Adipocyte (in vitro differentiated cells): ENCODE measurements at regions not wholly inside any gene's neighbourhood (a gene's known extent, or its start where the extent isn't known, plus 50 kb on each side); places are given as distances from the start of the nearest gene placed in this dataset.

Experiments
- DNase-seq: peaks from one replicate; pipeline ENCODE4 v3.0.0-alpha.2; 2015; ENCODE audit warnings: low read depth
- H3K27me3 ChIP-seq: replicated peaks from 2 replicates; pipeline ENCODE4 v1.7.0; 2013; ENCODE audit warnings: mild to moderate bottlenecking, low read length, moderate library complexity; ENCODE audit not compliant: control insufficient read depth, insufficient read depth
- H3K36me3 ChIP-seq: 2 replicates; pipeline ENCODE4 v1.7.0; 2013; ENCODE audit warnings: low read length, mild to moderate bottlenecking, moderate library complexity; ENCODE audit not compliant: control insufficient read depth, insufficient read depth, severe bottlenecking
- H3K4me1 ChIP-seq: 2 replicates; pipeline ENCODE4 v1.7.0; 2013; ENCODE audit warnings: mild to moderate bottlenecking, low read length, moderate library complexity; ENCODE audit not compliant: control insufficient read depth, insufficient read depth
- H3K4me3 ChIP-seq: 2 replicates; pipeline ENCODE4 v1.7.0; 2013; ENCODE audit warnings: mild to moderate bottlenecking, low read length, moderate library complexity
- H3K9ac ChIP-seq: 2 replicates; pipeline ENCODE4 v1.7.0; 2013; ENCODE audit warnings: mild to moderate bottlenecking, low read length, moderate library complexity
- H3K9me3 ChIP-seq: 2 replicates; pipeline ENCODE4 v1.7.0; 2013; ENCODE audit warnings: mild to moderate bottlenecking, low read length, moderate library complexity; ENCODE audit not compliant: control insufficient read depth

DNA sequence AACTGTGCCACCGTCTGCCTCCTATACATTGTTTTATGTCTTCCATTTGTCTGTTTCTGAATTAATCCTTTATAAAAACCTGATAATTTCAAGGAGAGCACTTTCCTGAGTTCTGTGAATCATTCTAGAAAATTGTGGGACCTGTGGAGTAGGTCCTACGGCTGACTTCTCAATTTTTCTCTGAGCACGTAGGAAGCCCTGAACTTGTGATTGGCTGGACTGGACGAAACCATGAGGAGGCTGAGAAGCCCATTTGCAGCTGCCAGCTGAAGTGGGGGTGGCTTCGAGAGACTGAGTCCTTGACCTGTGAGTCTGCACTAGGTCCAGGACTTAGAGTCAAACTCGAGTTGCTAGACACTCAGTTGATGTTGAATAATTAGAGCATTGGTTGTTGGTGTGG lies 277.1 kb upstream of the NCAM2 start:
- no peaks in the 10 kb centered on the region for H3K36me3 ChIP-seq
- no peak overlapping the region for H3K9ac ChIP-seq
- DNase-seq = no peak
- no peaks in the 10 kb centered on the region for H3K27me3 ChIP-seq
- no peaks in the 10 kb centered on the region for H3K9me3 ChIP-seq
- H3K4me1 ChIP-seq = peaks cover 6% of the 10 kb centered on the region
- H3K4me3 ChIP-seq = no peak overlapping the region

GRCh38 chr21:20728691-20729090 lies 269.5 kb upstream of the NCAM2 start:
- no peaks in the 10 kb centered on the region for H3K9me3 ChIP-seq
- H3K27me3 ChIP-seq = no peaks in the 10 kb centered on the region
- DNase-seq = no peak
- H3K36me3 ChIP-seq = no peaks in the 10 kb centered on the region
- no peak overlapping the region for H3K9ac ChIP-seq
- no peaks in the 10 kb centered on the region for H3K4me1 ChIP-seq
- H3K4me3 ChIP-seq = no peak overlapping the region

DNA sequence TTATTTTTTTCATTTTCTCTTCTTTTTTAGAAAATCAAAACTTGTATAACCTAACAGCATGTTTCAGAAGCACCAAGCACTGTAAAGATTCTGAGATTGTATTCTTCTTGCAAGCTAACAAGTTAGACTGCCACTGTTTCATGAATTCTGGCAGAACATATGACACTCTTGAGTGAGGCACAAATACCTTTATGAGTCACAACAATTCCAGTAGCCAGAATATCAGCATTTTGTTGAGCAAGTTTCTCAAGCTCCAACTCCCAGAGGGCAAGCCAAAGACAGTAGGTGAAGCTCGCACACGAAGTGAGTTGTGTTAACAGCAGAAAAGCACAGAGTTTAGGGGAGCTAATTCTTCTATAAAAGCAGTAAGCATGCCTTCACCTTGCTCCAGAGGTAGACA lies 268.8 kb upstream of the NCAM2 start:
- Histone ChIP-seq H3K4me1 (no peaks in the 10 kb centered on the region), H3K9ac (no peak overlapping the region), H3K27me3 (no peaks in the 10 kb centered on the region), H3K9me3 (no peaks in the 10 kb centered on the region), H3K4me3 (no peak overlapping the region), H3K36me3 (no peaks in the 10 kb centered on the region)
- no peak for DNase-seq

DNA sequence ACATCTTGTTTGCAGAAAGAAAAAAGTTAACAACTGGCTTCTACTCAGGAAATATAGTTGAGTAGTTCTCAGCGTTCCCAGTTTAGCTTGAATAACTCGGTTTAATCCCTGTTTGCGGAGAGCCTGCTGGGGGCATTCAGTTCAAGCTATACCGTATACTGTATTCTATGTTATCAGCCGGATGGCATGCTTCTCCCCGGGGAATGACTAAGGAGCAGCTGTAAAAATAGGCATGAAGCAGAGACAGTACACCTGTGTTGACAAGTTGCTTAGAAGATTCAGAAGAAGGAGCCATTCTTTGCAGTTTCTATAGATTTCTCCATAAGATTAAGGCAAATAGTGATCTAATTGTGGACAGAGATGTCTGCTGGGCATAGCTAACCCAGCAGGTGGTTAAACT lies 267.8 kb upstream of the NCAM2 start:
- no peak overlapping the region for H3K4me3 ChIP-seq
- no peak overlapping the region for H3K9ac ChIP-seq
- no peaks in the 10 kb centered on the region for H3K27me3 ChIP-seq
- H3K36me3 ChIP-seq = no peaks in the 10 kb centered on the region
- no peaks in the 10 kb centered on the region for H3K9me3 ChIP-seq
- DNase-seq = no peak
- no peaks in the 10 kb centered on the region for H3K4me1 ChIP-seq

DNA sequence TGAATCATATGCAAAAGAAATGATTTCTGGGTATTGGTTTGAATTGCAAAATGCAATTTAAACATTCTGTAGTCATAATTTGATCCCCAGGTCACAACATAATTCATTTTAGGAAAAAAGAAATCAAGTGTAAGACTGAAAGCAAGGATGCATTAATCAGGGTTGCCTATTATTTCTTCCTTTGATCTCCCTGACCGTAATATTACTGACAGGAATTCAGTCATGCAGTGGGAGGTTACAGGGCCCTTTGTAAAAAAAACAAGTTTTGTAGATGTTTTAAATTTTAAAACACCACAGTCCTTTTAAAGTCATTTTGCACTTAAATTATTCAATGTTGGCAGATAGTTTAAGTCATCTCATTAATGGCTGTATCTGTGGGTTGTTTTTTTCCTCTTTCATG lies 263.0 kb upstream of the NCAM2 start:
- DNase-seq = no peak
- Histone ChIP-seq H3K9ac (no peak overlapping the region), H3K9me3 (no peaks in the 10 kb centered on the region), H3K4me3 (no peak overlapping the region), H3K4me1 (peaks cover 3% of the 10 kb centered on the region), H3K36me3 (no peaks in the 10 kb centered on the region), H3K27me3 (no peaks in the 10 kb centered on the region)

- no peaks in the 10 kb centered on the region for H3K36me3 ChIP-seq
Observed at GRCh38 chr21:20737227-20737913, 260.8 kb upstream of the NCAM2 start.

DNA sequence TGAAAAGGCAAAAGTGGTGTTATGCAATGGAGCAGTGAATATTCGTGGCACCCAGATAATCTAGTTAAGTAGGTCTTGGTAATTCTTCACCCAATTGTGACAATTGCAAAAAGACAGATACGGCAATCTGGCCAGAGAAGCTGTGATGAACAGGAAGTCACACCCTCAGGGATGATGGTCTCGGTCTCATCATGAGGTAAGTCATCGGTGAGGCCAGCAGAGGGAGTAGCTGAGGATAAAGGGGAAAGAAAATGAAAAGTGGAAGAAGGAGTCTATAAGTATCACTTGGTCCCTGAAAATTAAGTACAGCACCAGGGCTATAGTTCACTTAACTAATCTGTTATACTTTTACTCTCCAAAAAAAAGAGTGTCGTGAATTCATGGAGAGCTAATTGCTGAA lies 258.8 kb upstream of the NCAM2 start:
- H3K9ac ChIP-seq = no peak overlapping the region
- H3K36me3 ChIP-seq = no peaks in the 10 kb centered on the region
- no peaks in the 10 kb centered on the region for H3K9me3 ChIP-seq
- H3K4me3 ChIP-seq = no peak overlapping the region
- no peak for DNase-seq
- peaks cover 3% of the 10 kb centered on the region for H3K4me1 ChIP-seq
- H3K27me3 ChIP-seq = no peaks in the 10 kb centered on the region

More at GRCh38 chr21:20737227-20737913, 260.8 kb upstream of the NCAM2 start:
- Histone ChIP-seq H3K9me3 (no peaks in the 10 kb centered on the region), H3K27me3 (no peaks in the 10 kb centered on the region), H3K4me3 (no peak overlapping the region), H3K9ac (no peak overlapping the region), H3K4me1 (peaks cover 3% of the 10 kb centered on the region)
- no peak for DNase-seq

DNA sequence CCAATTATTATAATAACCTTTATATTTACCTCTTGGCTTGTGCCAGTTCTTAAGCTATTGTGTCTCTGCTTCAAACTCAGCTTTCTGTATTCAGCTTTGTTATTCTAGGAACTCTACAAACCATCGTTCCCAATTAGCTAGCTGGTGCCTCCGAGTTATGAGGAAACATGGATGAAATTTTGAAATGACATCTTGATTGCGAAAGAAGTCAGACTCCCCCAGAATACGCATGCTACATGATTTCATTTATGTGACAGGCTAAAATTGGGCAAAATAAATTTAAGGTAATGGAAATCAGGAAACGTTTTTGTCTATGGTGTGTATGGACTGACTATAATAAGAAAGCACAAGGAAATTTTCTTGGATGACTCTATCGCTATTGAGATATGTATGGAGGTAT lies 256.8 kb upstream of the NCAM2 start:
- no peaks in the 10 kb centered on the region for H3K27me3 ChIP-seq
- no peak overlapping the region for H3K4me3 ChIP-seq
- no peaks in the 10 kb centered on the region for H3K36me3 ChIP-seq
- DNase-seq = no peak
- H3K9ac ChIP-seq = no peak overlapping the region
- no peaks in the 10 kb centered on the region for H3K9me3 ChIP-seq
- H3K4me1 ChIP-seq = no peaks in the 10 kb centered on the region

- no peaks in the 10 kb centered on the region for H3K36me3 ChIP-seq
- DNase-seq = no peak
Observed at GRCh38 chr21:20760221-20760620, 238.0 kb upstream of the NCAM2 start.

DNA sequence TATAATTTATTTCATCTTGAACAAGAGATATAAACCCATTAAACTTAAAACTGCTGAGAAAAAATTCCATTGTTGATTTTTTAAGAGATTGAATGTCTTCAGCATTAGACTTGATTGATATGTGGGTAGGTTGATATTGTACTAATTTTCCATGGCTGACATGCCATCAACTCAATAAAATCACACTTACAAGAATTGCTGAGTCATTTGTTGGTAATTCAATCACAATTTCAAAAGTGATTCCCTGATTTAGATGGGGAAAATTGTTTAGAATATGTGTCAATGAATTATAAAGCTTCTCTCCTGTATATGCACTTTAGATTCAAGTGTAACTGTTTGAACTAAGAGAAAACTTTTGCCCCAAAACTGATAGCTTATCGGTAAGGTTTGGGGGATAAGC lies 223.5 kb upstream of the NCAM2 start:
- Histone ChIP-seq H3K4me3 (no peak overlapping the region), H3K9me3 (peaks cover 5% of the 10 kb centered on the region), H3K9ac (no peak overlapping the region), H3K4me1 (no peaks in the 10 kb centered on the region), H3K27me3 (no peaks in the 10 kb centered on the region), H3K36me3 (no peaks in the 10 kb centered on the region)
- no peak for DNase-seq

More at GRCh38 chr21:20760221-20760620, 238.0 kb upstream of the NCAM2 start:
- Histone ChIP-seq H3K27me3 (no peaks in the 10 kb centered on the region), H3K9ac (no peak overlapping the region), H3K4me3 (no peak overlapping the region), H3K4me1 (no peaks in the 10 kb centered on the region), H3K9me3 (peaks cover 6% of the 10 kb centered on the region)

- H3K4me3 ChIP-seq = no peak overlapping the region
- no peak overlapping the region for H3K9ac ChIP-seq
- peaks cover 8% of the 10 kb centered on the region for H3K4me1 ChIP-seq
- H3K9me3 ChIP-seq = peaks cover 11% of the 10 kb centered on the region
- no peaks in the 10 kb centered on the region for H3K27me3 ChIP-seq
- no peak for DNase-seq
- no peaks in the 10 kb centered on the region for H3K36me3 ChIP-seq
Observed at GRCh38 chr21:20779321-20779720, 218.9 kb upstream of the NCAM2 start.

DNA sequence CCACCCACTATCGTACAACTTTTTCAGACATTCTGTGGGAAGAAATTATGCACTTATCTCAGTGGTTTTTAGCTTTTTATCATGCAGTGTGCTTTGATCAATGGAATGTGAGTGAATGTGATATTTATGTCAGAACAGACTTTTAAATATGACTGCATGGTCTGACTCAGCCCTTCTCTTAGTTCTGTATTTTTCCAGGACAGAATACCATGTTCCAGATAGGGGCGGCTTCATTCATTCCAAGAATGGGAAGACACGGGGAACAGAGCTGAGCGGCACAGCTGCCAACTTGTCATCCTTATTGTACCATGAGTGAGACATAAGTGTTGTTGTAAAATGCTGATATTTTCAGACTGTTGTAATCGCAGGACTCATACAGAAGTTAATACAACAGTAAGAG lies 214.6 kb upstream of the NCAM2 start:
- Histone ChIP-seq H3K36me3 (no peaks in the 10 kb centered on the region), H3K4me1 (peaks cover 22% of the 10 kb centered on the region), H3K9me3 (peaks cover 6% of the 10 kb centered on the region), H3K27me3 (no peaks in the 10 kb centered on the region), H3K9ac (no peak overlapping the region), H3K4me3 (no peak overlapping the region)
- DNase-seq = no peak
